HFF-Myc (cell line): ENCODE measurements at regions not wholly inside any gene's neighbourhood (a gene's known extent, or its start where the extent isn't known, plus 50 kb on each side); places are given as distances from the start of the nearest gene placed in this dataset.

ENCODE experiments used
- DNase-seq: peaks from one replicate; pipeline ENCODE4 v3.0.0-alpha.2; 2011; ENCODE audit warnings: low read depth; ENCODE audit errors: extremely low read depth
- H3K4me3 ChIP-seq: replicated peaks from 2 replicates; pipeline ENCODE4 v1.5.1; 2011; ENCODE audit warnings: low read depth, mild to moderate bottlenecking, control low read depth, low read length
- CTCF ChIP-seq: IDR thresholded peaks from 2 replicates; pipeline ENCODE4 v1.5.1; 2012; ENCODE audit warnings: mild to moderate bottlenecking, low read depth, low read length, control low read depth; ENCODE audit errors: missing control alignments

DNA sequence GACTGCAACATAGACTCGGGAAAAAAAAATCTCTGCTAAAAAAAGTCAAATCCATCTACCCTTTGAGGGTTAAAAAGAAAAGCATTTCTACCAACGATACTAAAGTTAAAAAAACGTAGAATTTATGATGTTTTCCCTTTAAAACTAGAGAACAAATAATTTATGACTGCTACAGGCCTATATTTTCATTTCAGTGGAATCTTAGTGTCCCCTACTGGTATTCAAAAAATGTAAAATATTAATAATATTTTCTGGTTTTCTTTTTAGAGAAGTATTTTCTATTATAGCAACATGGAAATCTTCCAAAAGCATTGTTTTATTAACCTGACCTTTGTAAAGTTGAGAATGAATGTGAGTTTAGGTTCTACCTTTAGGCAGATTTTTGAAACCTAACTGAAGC, 1582.2 kb downstream of the MRPL39 start:
- no peak for TF ChIP-seq CTCF
- no peak for DNase-seq
- H3K4me3 ChIP-seq, result no peak overlapping the region

DNA sequence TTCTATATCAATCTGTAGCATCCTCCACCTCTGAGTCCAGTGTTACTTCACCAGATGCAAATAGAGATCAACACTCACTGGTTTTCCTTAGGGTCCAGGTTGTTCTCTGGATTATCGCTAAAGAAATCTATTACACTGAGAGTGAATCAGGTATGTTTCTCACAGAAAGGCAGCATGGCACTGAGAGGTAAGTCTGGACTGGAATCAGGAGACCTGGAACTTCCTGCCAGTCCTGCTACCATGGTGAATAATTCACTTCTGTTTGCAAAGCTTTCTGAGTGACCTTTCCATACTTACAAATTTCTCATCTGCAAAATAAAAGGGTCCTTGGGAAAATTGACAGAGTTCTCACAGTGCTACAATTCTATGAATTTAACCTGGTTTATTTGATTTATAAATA, 1583.3 kb downstream of the MRPL39 start:
- H3K4me3 ChIP-seq, result no peak overlapping the region
- no peak for DNase-seq
- no peak for TF ChIP-seq CTCF

GRCh38 chr21:24023402-24023801, 1583.9 kb downstream of the MRPL39 start:
- no peak for TF ChIP-seq CTCF
- DNase-seq, result no peak
- H3K4me3 ChIP-seq, result no peak overlapping the region

GRCh38 chr21:24014381-24014780, 1592.9 kb downstream of the MRPL39 start:
- TF ChIP-seq CTCF, result no peak
- H3K4me3 ChIP-seq, result no peak overlapping the region
- no peak for DNase-seq

DNA sequence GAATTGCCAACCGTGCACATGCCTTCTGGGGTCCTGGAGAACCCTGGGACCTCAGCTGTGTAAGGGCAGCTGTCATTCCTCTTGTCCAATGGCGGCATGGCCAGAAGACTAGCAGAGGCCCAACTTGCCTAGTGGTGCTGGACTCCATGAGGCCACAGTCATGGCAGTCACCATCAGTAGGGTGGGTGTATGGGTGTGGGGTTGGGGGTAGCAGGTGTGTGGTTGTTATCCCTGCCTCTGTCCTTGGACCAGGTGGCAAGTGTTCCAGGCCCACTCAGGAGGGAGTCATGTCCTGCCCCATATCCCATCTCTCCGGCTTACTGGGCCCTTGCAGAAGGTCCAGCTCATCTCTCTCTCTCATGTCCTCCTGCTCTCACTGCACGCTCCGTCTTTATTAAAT, 1596.2 kb downstream of the MRPL39 start:
- H3K4me3 ChIP-seq, result no peak overlapping the region
- no peak for DNase-seq
- no peak for TF ChIP-seq CTCF

DNA sequence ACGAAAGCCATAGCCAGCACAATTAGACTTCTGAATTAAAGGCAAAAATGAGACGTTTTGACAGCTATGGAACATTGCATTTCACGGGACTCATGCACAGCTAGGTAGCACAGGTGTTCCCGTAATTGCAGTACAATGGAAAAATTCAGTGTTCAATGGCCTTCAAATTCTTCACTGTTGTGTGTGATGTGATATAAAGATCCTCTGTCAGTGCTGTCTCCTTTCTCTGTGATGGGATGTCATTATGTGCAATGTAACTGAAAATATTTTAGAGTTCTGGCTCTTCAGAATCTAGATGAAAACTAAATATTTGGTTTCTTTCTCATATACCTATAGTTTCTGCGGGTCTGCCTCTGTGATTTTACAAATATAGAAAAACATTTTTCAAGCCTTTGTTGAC, 1599.7 kb downstream of the MRPL39 start:
- TF ChIP-seq CTCF, result no peak
- H3K4me3 ChIP-seq, result no peak overlapping the region
- no peak for DNase-seq

- TF ChIP-seq CTCF, result no peak
- DNase-seq, result no peak
- H3K4me3 ChIP-seq, result no peak overlapping the region
These were observed 1620.3 kb downstream of the MRPL39 start for GRCh38 chr21:23986987-23987386.
